HG03342 (cell line): ENCODE measurements at regions not wholly inside any gene's neighbourhood (a gene's known extent, or its start where the extent isn't known, plus 50 kb on each side); places are given as distances from the start of the nearest gene placed in this dataset.
"Not testable (repeated sequence)": the region's sequence is repeated elsewhere in the genome, so short reads cannot be mapped to it uniquely, and the experiment has no call there.

ENCODE experiments used
- ATAC-seq: cut with Tn5 transposase; IDR thresholded peaks from one replicate; pipeline ENCODE4 v1.9.1; 2021; ENCODE audit warnings: mild to moderate bottlenecking, moderate library complexity; ENCODE audit not compliant: unreplicated experiment

DNA sequence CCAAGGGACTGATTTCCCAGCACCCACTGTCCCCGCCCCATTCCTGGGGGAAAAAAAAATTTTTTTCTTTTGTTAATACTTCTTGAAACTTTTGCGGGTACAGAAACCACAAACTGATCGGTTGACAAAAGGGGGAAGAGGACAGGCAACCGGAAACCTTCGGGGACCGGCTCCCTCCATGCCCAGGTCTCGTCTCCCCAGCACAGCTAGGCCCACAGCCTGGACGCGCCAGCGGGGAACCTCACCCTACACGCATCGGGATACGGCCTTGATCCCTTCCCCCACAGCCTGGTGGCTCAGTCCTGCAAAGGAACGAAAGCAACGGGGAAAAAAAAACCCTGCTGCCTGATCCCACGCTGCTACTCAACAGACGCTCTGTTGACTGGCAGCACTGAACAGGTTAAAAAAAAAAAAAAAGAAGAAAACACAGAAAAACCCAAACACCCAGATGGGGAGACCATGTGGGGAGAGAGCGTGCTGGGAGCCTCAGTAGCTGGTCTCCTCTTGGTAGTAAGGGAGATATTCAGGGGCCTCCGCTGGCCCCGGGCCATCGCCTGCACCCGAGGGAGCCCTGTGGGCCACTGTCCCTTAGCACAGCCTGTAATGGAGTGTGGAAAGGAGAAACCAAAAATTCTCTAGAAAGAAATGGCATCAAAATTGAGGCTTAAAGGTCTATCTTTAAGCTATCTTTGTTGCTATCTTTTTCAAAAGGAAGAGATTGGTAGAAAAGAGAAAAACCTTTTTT lies 185.7 kb downstream of the POTEC start:
- not testable (repeated sequence) for ATAC-seq

DNA sequence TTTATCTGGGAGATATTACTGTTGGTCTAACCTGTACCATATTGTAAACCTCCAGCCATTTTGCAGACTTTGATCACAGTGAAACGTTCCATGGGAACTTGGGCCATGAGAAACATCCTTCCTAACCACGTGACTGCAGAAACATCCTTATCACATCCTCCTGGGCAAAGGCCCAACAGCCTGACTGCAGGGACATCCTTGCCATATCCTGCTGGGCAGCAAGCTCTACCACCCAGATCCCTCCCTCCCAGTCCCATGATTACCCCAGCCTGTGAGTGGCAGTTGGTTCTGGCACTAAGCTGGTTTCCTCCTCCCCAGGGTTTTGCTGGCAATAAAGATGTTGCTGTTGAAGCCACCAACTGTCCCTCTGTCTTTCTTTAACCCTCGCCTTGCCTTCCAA lies 201.2 kb downstream of the POTEC start:
- ATAC-seq, result not testable (repeated sequence)

DNA sequence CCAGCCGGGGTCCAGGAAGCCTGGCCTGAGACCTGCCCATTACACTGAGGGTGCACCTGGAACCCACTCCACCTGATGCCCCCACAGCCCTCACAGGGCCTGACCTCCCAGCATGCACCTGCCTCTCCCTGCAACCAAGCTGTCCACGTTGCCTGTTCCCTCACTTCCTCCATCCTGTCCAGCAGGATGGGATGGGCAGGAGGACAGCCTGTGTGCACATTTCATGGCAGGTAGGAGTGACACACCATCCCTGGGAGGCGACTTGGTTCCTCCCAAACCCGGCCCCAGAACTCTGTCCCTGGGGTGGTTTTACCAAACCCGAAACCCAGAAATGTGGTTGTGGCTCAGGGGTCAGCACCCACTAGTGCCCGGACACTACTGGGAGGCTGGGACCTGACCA lies 203.8 kb upstream of the ZNF519 start:
- not testable (repeated sequence) for ATAC-seq

DNA sequence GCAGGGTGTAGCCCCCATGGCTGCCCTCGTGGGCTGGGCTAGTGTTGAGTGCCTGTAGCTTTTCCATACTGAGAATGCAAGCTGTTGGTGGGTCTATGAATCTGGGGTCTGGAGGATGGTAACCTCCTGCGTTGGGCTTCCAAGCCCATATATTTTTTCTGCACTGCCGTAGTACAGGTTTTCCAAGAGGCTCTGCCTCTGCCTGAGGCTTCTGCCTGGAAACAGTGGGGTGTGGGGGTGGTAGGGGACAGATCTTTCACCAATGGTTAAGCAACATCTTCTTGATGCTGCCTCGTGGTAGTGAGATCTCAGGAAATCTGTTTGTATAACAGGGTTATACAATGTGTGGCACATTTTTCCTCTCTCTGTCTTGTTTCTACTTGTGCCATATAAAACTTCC lies 189.0 kb upstream of the ZNF519 start:
- not testable (repeated sequence) for ATAC-seq

DNA sequence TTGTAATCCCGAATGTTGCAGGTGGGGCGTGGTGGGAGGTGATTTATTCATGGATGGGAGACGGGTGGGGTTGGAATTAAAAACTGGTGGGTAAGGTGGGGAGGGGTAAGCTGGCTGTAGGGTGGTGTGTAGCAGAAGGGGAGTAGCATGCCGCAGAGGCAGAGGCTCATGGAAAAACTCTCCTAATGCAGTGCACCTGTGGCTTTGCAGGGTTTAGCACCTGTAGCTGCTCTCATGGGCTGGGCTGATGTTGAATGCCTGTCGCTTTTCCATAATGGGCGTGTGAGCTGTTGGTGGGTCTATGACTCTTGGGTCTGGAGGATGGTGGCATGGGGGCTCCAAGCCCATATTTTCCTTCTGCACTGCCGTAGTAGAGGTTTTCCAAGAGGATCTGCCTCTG lies 169.0 kb upstream of the ZNF519 start:
- ATAC-seq, result not testable (repeated sequence)

DNA sequence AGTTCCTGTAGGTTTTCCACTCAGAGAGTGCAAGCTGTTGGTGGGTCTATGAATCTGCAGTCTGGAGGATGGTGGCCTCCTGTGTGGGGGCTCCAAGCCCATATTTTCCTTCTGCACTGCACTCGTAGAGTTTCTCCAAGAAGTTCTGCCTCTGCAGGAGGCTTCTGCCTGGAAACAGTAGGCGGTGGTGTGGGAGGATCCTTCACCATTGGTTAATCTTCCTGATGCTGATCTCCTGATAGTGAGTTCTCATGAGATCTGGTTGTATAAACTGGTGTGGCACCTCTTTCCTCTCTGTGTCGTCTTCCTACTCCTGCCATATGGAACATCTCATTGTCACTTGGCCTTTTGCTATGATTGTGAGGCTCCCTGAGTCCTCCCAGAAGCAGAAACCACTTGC lies 162.8 kb upstream of the ZNF519 start:
- not testable (repeated sequence) for ATAC-seq

DNA sequence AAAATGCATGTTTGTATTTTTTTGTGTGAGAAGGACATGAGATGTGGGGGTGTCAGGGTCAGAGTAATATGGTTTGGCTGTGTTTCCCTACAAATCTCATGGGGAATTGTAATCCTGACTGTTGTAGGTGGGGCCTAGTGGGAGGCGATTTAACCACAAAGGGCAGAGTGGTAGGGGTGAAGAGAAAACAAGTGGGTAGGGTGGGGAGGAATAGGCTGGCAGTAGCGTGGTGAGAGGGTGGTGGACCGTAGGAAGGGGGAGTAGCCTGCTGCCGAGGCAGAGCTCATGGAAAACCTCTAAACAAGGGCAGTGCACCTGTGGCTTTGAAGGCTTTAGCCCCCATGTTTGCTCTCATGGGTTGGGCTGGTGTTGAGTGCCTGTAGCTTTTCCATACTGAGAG lies 152.8 kb upstream of the ZNF519 start:
- no peak for ATAC-seq

DNA sequence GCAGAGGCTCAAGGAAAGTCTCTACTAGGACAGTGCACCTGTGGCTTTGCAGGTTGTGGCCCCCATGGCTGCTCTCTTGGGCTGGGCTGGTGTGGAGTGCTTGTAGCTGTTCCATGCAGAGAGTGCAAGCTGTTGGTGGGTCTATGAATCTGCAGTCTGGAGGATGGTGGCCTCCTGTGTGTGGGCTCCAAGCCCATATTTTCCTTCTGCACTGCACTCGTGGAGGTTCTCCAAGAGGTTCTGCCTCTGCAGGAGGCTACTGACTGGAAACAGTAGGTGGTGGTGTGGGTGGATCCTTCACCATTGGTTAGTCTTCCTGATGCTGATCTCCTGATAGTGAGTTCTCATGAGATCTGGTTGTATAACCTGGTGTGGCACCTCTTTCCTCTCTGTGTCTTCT lies 143.2 kb upstream of the ZNF519 start:
- ATAC-seq, result not testable (repeated sequence)

DNA sequence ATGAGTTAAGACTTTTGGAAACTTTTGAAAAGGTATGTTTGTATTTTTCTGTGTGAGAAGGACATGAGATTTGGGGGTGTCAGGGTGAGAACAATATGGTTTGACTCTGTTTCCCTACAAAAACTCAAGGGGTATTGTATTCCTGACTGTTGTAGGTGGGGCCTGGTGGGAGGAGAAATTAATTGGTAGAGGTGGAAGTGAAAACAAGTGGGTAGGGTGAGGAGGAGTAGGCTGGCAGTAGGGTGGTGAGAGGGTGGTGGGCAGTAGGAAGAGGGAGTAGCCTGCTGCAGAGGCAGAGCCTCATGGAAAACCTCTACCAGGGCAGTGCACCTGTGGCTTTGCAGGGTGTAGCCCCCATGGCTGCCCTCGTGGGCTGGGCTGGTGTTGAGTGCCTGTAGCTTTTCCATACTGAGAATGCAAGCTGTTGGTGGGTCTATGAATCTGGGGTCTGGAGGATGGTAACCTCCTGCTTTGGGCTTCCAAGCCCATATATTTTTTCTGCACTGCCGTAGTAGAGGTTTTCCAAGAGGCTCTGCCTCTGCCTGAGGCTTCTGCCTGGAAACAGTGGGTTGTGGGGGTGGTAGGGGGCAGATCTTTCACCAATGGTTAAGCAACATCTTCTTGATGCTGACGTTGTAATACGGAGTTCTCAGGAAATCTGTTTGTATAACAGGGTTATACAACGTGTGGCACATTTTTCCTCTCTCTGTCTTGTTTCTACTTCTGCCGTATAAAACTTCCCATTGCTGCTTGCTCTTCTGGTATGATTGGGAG lies 133.6 kb upstream of the ZNF519 start:
- ATAC-seq, result not testable (repeated sequence)

DNA sequence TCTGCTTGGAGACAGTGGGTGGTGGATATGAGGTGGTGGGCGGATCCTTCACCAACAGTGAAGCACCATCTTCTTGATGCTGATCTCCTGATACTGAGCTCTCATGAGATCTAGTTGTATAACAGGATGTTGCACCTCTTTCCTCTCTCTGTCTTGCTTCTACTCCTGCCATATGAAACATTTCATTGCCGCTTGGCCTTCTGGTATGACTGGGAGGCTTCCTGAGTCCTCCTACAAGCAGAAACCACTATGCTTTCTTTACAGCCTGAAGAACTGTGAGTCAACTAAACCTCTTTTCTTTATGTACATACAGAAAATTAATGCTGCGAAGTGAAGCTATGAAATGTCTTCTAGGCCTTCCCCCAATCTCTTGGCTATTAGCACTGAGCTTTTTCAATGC lies 130.6 kb upstream of the ZNF519 start:
- not testable (repeated sequence) for ATAC-seq

DNA sequence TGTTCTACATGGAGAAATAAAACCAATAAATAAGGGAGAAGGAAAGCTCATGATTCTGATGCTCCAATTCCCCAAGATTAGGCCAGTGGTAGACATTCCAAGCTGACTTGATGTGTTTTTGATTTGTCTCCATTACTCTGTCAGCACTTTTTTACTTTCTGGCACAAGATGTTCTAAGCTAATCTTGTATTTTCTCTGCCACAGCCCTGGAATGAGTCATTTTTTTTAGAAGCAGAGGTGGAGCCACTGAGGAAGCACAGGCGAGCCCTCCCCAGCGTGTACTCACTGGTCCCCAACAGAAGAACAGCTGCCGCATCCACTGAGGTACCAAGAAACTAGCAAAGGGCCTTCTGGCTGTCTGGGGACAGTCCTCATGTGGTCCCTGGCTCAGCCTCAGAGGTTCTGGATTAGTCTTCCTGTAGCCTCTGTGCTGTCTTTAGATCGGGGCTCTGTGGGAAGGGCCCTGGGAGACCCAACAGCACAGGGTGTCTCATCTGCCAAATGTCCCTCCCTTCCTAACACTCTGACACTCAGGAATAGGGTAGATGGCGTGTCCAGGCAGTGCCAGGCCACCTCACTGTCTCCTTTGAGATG lies 117.9 kb upstream of the ZNF519 start:
- ATAC-seq, result not testable (repeated sequence)

DNA sequence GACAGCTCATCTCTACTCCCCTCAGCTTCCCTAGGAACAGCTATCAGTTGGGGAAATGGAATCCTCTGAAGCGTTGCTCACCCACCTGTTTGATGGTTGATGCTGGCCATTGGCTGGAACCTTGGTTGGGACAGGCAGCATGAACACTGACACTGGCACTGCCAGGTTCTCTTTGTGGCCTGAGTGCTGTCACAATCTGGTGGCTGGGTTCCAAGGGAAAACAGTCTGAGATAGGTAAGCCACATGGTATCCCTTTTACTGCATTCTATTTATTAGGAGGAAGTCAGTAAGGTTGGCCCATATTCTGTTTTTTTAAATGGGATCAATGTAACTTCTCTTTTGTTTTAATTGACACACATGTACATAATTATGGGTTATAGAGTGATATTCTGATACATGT lies 107.0 kb upstream of the ZNF519 start:
- ATAC-seq, result not testable (repeated sequence)

DNA sequence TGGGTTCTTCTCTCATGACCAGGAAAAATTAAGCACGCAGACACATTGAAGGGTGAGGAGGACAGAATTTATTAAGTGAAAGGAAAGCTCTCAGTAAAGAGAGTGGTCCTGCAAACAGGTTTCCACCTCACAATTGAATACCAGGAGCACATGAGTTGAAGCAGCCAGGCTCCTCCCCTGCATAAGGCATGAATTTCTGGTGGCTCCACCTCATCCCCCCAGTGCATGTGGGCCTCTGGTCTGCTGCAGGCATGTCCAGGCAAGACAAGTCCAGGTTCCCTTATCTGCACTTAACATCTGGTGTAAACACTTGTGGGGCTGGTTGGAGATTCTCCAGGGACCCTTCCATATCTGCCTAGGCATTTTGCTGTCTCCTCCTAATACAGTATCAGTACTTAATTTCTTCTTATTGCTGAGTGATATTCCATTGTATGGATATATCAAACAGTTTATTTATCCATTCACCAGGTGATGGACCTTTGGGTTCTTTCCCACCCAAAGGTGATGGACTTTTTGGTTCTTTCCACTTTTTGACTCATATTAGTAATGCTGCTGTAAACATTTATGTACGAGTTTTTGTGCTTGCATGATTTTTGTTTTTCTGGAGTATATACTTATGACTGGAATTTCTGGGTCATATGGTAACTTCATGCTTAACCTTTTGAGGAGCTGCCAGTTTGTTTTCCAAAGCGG lies 104.3 kb upstream of the ZNF519 start:
- ATAC-seq, result not testable (repeated sequence)

DNA sequence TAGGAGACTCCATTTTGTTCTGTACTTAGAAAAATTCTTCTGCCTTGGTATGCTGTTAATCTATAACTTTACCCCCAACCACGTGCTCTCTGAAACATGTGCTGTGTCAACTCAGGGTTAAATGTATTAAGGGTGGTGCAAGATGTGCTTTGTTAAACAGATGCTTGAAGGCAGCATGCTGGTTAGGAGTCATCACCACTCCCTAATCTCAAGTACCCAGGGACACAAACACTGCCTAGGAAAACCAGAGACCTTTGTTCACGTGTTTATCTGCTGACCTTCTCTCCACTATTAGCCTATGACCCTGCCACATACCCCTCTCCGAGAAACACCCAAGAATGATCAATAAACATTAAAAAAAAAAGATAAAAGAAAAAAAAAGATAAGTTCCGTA lies 93.0 kb upstream of the ZNF519 start:
- ATAC-seq, result not testable (repeated sequence)

DNA sequence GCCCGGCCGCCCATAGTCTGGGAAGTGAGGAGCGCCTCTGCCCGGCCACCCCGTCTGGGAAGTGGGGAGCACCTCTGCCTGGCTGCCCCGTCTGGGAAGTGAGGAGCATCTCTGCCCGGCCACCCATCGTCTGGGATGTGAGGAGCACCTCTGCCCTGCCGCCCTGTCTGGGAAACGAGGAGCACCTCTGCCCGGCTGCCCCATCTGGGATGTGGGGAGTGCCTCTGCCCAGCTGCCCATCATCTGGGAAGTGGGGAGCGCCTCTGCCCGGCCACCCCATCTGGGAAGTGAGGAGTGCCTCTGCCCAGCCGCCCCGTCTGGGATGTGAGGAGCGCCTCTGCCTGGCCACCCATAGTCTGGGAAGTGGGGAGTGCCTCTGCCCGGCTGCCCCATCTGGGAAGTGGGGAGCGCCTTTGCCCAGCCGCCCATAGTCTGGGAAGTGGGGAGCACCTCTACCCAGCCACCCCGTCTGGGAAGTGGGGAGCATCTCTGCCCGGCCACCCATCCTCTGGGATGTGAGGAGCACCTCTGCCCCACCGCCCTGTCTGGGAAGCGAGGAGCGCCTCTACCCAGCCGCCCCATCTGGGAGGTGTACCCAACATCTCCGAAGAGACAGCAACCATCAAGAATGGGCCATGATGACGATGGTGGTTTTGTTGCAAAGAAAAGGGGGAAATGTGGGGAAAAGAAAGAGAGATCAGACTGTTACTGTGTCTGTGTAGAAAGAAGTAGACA lies 92.5 kb upstream of the ZNF519 start:
- ATAC-seq, result not testable (repeated sequence)

DNA sequence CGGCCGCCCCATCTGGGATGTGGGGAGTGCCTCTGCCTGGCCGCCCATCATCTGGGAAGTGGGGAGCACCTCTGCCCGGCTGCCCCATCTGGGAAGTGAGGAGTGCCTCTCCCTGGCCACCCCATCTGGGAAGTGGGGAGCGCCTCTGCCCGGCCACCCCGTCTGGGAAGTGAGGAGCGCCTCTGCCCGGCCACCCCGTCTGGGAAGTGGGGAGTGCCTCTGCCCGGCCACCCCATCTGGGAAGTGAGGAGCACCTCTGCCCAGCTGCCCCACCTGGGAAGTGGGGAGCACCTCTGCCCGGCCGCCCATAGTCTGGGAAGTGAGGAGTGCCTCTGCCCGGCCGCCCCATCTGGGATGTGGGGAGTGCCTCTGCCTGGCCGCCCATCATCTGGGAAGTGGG lies 91.7 kb upstream of the ZNF519 start:
- ATAC-seq, result not testable (repeated sequence)

DNA sequence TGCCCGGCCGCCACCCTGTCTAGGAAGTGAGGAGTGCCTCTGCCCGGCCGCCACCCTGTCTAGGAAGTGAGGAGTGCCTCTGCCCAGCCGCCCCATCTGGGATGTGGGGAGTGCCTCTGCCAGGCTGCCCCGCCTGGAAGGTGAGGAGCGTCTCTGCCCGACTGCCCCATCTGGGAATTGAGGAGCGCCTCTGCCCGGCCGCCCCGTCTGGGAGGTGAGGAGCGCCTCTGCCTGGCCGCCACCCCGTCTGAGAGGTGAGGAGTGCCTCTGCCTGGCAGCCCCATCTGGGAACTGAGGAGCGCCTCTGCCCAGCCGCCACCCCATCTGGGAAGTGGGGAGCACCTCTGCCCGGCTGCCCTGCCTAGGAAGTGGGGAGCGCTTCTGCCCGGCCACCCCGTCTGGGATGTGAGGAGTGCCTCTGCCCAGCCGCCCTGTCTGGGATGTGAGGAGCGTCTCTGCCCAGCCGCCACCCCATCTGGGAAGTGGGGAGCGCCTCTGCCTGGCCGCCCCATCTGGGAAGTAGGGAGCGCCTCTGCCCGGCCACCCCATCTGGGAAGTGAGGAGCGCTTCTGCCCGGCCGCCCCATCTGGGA lies 91.1 kb upstream of the ZNF519 start:
- not testable (repeated sequence) for ATAC-seq

DNA sequence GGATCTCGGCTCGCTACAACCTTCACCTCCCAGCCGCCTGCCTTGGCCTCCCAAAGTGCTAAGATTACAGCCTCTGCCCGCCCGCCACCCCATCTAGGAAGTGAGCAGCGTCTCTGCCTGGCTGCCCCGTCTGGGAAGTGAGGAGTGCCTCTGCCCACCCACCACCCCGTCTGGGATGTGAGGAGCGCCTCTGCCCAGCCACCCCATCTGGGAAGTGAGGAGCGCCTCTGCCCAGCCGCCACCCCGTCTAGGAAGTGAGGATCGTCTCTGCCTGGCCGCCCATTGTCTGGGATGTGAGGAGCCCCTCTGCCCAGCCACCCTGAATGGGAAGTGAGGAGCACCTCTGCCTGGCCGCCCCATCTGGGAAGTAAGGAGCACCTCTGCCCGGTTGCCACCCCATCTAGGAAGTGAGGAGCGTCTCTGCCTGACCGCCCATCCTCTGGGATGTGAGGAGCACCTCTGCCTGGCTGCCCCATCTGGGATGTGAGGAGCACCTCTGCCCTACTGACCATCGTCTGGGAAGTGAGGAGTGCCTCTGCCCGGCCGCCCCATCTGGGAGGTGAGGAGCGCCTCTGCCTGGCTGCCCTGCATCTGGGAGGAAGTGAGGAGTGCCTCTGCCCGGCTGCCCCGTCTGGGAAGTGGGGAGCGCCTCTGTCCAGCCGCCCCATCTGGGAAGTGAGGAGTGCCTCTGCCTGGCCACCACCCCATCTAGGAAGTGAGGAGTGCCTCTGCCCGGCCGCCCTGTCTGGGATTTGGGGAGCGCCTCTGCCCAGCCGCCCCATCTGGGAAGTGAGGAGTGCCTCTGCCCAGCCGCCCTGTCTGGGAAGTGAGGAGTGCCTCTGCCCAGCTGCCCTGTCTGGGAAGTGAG lies 90.4 kb upstream of the ZNF519 start:
- ATAC-seq, result not testable (repeated sequence)

DNA sequence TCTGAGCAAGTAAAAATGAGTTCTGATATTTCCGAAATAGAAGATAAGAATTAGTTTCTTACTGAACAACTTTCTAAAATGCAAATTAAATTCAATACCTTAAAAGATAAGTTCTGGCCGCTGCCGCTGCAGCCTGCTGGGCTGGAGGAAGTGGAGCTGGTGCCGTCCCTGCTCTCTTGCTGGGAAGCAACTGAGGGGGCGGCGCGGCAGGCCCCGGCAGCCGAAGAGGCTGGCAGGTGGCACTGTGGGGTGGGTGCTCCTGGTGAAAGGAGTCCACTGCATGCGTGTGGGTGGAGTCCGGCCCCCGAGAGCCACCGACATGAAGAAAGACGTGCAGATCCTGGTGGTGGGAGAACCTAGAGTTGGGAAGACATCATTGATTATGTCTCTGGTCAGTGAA lies 89.5 kb upstream of the ZNF519 start:
- no peak for ATAC-seq
